SW 1271 (cell line): ENCODE measurements at regions not wholly inside any gene's neighbourhood (a gene's known extent, or its start where the extent isn't known, plus 50 kb on each side); places are given as distances from the start of the nearest gene placed in this dataset.
"Not testable (repeated sequence)": the region's sequence is repeated elsewhere in the genome, so short reads cannot be mapped to it uniquely, and the experiment has no call there.

Experiments used
- DNase-seq, 2 experiments: peaks; one replicate each; lab custom pipeline; 2025; lab: John Stamatoyannopoulos, UW

GRCh38 chr3:40645883-40646282 is 121.1 kb downstream of the ZNF621 start:
- no peak for DNase-seq

- no peak for DNase-seq
Observed at GRCh38 chr3:40649346-40649745, 124.6 kb downstream of the ZNF621 start.

GRCh38 chr3:40652072-40652471 is 127.3 kb downstream of the ZNF621 start:
- no peak for DNase-seq

GRCh38 chr3:40653001-40653400 is 128.2 kb downstream of the ZNF621 start:
- DNase-seq, result no peak

GRCh38 chr3:40653878-40654277 is 129.1 kb downstream of the ZNF621 start:
- no peak for DNase-seq

- no peak for DNase-seq
Observed at GRCh38 chr3:40655551-40655950, 130.8 kb downstream of the ZNF621 start.

- DNase-seq, result no peak
Observed at GRCh38 chr3:40657623-40658022, 132.9 kb downstream of the ZNF621 start.

- DNase-seq, result no peak
Observed at GRCh38 chr3:40658305-40658704, 133.5 kb downstream of the ZNF621 start.

GRCh38 chr3:40660554-40660953 is 135.8 kb downstream of the ZNF621 start:
- DNase-seq, result no peak

- no peak for DNase-seq
Observed at GRCh38 chr3:40661284-40661683, 136.5 kb downstream of the ZNF621 start.

GRCh38 chr3:40663280-40663679 is 138.5 kb downstream of the ZNF621 start:
- no peak for DNase-seq

GRCh38 chr3:40669176-40669575 is 144.4 kb downstream of the ZNF621 start:
- no peak for DNase-seq

- DNase-seq, result no peak
Observed at GRCh38 chr3:40672861-40673260, 148.1 kb downstream of the ZNF621 start.

- DNase-seq, result no peak
Observed at GRCh38 chr3:40677321-40677720, 152.6 kb downstream of the ZNF621 start.

- DNase-seq, result no peak
Observed at GRCh38 chr3:40677749-40678148, 153.0 kb downstream of the ZNF621 start.

GRCh38 chr3:40679290-40679689 is 154.5 kb downstream of the ZNF621 start:
- no peak for DNase-seq

GRCh38 chr3:40680685-40681657 is 156.2 kb downstream of the ZNF621 start:
- no peak for DNase-seq

GRCh38 chr3:40681658-40682055 is 156.9 kb downstream of the ZNF621 start:
- no peak for DNase-seq

GRCh38 chr3:40689837-40690236 is 165.1 kb downstream of the ZNF621 start:
- no peak for DNase-seq

GRCh38 chr3:40690749-40691451 is 166.1 kb downstream of the ZNF621 start:
- DNase-seq, result no peak

- DNase-seq, result no peak
Observed at GRCh38 chr3:40691452-40691861, 166.7 kb downstream of the ZNF621 start.

- DNase-seq, result no peak
Observed at GRCh38 chr3:40695848-40696247, 171.1 kb downstream of the ZNF621 start.

GRCh38 chr3:40698611-40699010 is 173.9 kb downstream of the ZNF621 start:
- DNase-seq, result not testable (repeated sequence)
